Ectodermal cell (in vitro differentiated cells): ENCODE measurements at regions not wholly inside any gene's neighbourhood (a gene's known extent, or its start where the extent isn't known, plus 50 kb on each side); places are given as distances from the start of the nearest gene placed in this dataset.
"Not testable (repeated sequence)": the region's sequence is repeated elsewhere in the genome, so short reads cannot be mapped to it uniquely, and the experiment has no call there.

Experiments used
- H3K27ac ChIP-seq: 2 replicates; pipeline ENCODE4 v1.7.0; 2013; ENCODE audit warnings: mild to moderate bottlenecking, low read depth, low read length; ENCODE audit not compliant: insufficient read depth, poor library complexity, severe bottlenecking
- H3K27me3 ChIP-seq: 2 replicates; pipeline ENCODE4 v1.7.0; 2013; ENCODE audit warnings: mild to moderate bottlenecking, low read length; ENCODE audit not compliant: insufficient read depth, control insufficient read depth, poor library complexity, severe bottlenecking
- H3K36me3 ChIP-seq: one replicate; pipeline ENCODE4 v1.7.0; 2013; ENCODE audit warnings: low read length; ENCODE audit not compliant: control insufficient read depth, insufficient read depth
- H3K4me1 ChIP-seq: one replicate; pipeline ENCODE4 v1.7.0; 2013; ENCODE audit warnings: low read length; ENCODE audit not compliant: control insufficient read depth, insufficient read depth
- H3K4me3 ChIP-seq: 2 replicates; pipeline ENCODE4 v1.7.0; 2013; ENCODE audit warnings: low read depth, low read length, control low read depth; ENCODE audit not compliant: insufficient read depth
- H3K9me3 ChIP-seq: 2 replicates; pipeline ENCODE4 v1.7.0; 2013; ENCODE audit warnings: mild to moderate bottlenecking, low read length, moderate library complexity; ENCODE audit not compliant: control insufficient read depth
- WGBS, 2 experiments: methylation state at CpG; one replicate each; pipeline ENCODE4 v1.1.7; 2013; ENCODE audit warnings: missing lambda C conversion rate in 2 of 2; 5-methylcytosine and 5-hydroxymethylcytosine counted together

DNA sequence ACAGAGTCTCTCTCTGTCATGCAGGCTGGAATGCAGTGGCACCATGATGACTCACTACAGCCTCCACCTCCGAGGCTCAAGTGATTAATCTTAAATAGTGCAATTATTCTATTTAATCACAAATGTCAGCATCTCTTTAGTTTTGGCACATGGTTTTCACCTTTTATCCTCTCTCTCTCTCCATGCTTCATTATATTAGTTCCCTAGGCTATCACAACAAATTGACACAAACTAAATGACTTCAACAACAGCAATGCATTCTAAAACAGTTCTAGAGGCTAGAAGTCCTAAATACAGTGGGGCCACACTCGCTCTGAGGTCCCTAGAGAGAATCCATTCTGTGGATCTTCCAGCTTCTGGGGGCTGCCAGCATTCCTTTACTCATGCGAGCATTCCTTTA is 178.2 kb upstream of the ZNG1F start:
- not testable (repeated sequence) for H3K4me3 ChIP-seq, H3K9me3 ChIP-seq, H3K36me3 ChIP-seq, H3K4me1 ChIP-seq, H3K27ac ChIP-seq, H3K27me3 ChIP-seq
- no CpG with 5 or more reads among the region's 3 CpGs for WGBS, 2 experiments

- H3K9me3 ChIP-seq, H3K36me3 ChIP-seq, H3K27ac ChIP-seq, H3K27me3 ChIP-seq, H3K4me3 ChIP-seq, H3K4me1 ChIP-seq: not testable (repeated sequence)
- WGBS, 2 experiments = no CpG with 5 or more reads among the region's 1 CpG
Measured at GRCh38 chr9:41361790-41362189, 172.7 kb upstream of the ZNG1F start.

GRCh38 chr9:41359116-41359515 is 170.0 kb upstream of the ZNG1F start:
- peak overlapping the region; percentile 43 for H3K4me3 ChIP-seq
- H3K27me3 ChIP-seq, H3K27ac ChIP-seq, H3K36me3 ChIP-seq, H3K4me1 ChIP-seq, H3K9me3 ChIP-seq: not testable (repeated sequence)
- WGBS, 2 experiments = 10 to 15% methylated on average over 10 to 21 of the region's 27 CpGs

DNA sequence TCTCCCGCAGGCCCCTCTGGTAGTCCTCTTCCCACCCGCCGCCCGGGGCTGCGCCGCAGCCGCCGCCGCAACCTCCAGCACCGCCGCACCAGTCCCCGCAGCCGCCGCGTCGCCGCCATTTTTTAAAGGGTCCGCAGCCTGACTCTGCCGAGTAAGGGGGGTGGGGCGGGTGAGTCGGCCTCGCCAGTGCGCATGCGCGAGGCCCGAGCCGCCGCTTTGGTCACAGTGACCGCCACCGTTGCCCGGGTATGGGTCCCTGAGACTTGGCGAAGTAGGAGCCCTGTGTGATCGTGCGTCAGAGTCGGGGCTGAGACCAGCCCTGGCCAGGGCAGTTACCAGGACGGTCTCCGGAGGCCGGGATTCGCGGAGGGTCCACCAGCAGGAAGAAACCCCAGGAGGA is 169.6 kb upstream of the ZNG1F start:
- not testable (repeated sequence) for H3K9me3 ChIP-seq, H3K27ac ChIP-seq, H3K27me3 ChIP-seq, H3K4me1 ChIP-seq, H3K36me3 ChIP-seq
- H3K4me3 ChIP-seq = peak overlapping the region; percentile 43
- 0 to 2% methylated on average over 31 to 32 of the region's 40 CpGs for WGBS, 2 experiments

GRCh38 chr9:41357918-41358404 is 168.8 kb upstream of the ZNG1F start:
- H3K27ac ChIP-seq, H3K36me3 ChIP-seq, H3K4me1 ChIP-seq, H3K27me3 ChIP-seq, H3K9me3 ChIP-seq: not testable (repeated sequence)
- WGBS, 2 experiments = 87 to 89% methylated on average over 29 of the region's 31 CpGs
- H3K4me3 ChIP-seq = peak overlapping the region; percentile 43

- H3K27me3 ChIP-seq, H3K36me3 ChIP-seq, H3K4me3 ChIP-seq, H3K27ac ChIP-seq, H3K4me1 ChIP-seq, H3K9me3 ChIP-seq: not testable (repeated sequence)
- WGBS, 2 experiments = 96 to 97% methylated on average over 14 to 16 of the region's 21 CpGs
Measured at GRCh38 chr9:41357350-41357748, 168.2 kb upstream of the ZNG1F start.

DNA sequence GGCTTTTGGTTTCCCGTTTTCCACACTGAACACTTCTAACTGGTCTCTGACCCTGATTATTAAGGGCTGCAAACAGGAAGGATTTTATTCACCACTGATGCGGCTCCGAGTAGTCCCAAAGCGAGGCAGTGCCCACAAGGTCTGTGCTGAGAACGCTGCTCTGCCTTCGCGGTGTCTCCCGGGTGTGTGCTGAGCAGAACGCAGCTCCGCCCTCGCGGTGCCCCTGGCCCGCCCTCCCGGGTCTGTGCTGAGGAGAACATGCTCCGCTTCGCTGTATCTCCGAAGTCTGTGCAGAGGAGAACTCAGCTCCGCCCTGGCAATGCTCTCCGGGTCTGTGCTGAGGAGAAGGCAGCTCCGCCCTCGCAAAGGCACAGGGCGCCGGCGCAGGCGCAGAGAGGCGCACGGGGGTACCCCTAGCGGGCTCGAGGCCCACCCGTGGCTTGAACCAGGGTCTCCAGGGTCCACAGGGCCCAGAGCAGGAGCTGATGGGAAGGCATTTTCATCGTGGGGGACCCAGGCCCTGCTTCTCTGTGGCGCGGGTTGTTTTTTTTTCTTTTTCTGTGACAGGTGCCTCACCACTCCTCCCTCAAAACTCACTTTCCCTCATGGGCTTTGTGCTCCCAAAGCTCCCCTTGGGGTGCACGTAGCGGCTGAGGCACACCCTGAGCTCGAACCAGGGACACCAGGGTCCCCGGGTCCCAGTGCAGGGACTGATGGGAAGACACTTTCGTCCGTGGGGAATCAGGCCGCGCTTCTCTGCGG is 167.7 kb upstream of the ZNG1F start:
- 97 to 98% methylated on average over 17 of the region's 42 CpGs for WGBS, 2 experiments
- not testable (repeated sequence) for H3K4me1 ChIP-seq, H3K27ac ChIP-seq, H3K27me3 ChIP-seq, H3K36me3 ChIP-seq, H3K9me3 ChIP-seq, H3K4me3 ChIP-seq

- H3K36me3 ChIP-seq, H3K9me3 ChIP-seq, H3K27me3 ChIP-seq, H3K27ac ChIP-seq, H3K4me3 ChIP-seq, H3K4me1 ChIP-seq: not testable (repeated sequence)
- 90 to 100% methylated on average over 1 to 5 of the region's 36 CpGs for WGBS, 2 experiments
Measured at GRCh38 chr9:41355712-41356450, 166.8 kb upstream of the ZNG1F start.

DNA sequence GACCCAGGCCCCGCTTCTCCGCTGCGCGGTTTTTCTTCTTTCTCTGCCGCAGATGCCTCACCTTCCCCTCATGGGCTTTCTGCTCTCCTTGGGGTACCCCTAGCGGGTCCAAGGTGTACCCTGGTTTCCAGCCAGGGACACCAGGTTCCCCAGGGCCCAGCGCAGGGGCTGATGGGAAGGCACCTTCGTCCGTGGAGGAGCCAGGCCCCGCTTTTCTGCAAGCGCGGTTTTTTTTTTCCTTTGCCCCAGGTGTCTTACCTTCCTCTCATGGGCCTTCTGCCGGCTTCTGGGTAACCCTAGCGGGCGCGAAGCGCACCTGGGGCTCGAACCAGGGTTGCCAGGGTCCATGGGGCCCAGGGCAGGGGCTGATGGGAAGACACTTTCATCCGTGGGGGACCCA is 165.9 kb upstream of the ZNG1F start:
- not testable (repeated sequence) for H3K4me3 ChIP-seq, H3K27me3 ChIP-seq, H3K4me1 ChIP-seq, H3K36me3 ChIP-seq, H3K9me3 ChIP-seq, H3K27ac ChIP-seq
- 95 to 96% methylated on average over 2 of the region's 19 CpGs for WGBS, 2 experiments

- H3K27me3 ChIP-seq, H3K4me3 ChIP-seq, H3K4me1 ChIP-seq, H3K36me3 ChIP-seq, H3K27ac ChIP-seq, H3K9me3 ChIP-seq: not testable (repeated sequence)
- 89 to 91% methylated on average over 22 of the region's 47 CpGs for WGBS, 2 experiments
Measured at GRCh38 chr9:41354060-41354934, 165.2 kb upstream of the ZNG1F start.
